K562 (cell line): ENCODE measurements at regions not wholly inside any gene's neighbourhood (a gene's known extent, or its start where the extent isn't known, plus 50 kb on each side); places are given as distances from the start of the nearest gene placed in this dataset.

Experiments
- ATAC-seq: fragments of 200-7000 bp; cut with Tn5 transposase; 3 replicates; pipeline ENCODE4 v1.9.1; 2020; ENCODE audit warnings: moderate library complexity
- BruUV-seq: library from RNA; stranded (reverse); fragments of 400-500 nt; replicated peaks from 2 replicates; lab custom pipeline; 2021; lab: Mats Ljungman, UMichigan
- CTCF ChIA-PET: fragments of 300-600 bp; formaldehyde crosslinking; extraction: SDS; loops from one replicate; lab custom pipeline; 2021; ENCODE audit warnings: low intra/inter-chr PET ratio; lab: Yijun Ruan, JAX
- POLR2A ChIA-PET: fragments of 300-600, 350-650 bp; sonication (Branson Sonifier 250); formaldehyde crosslinking; extraction: SDS; loops from one replicate; lab custom pipeline; 2021; ENCODE audit warnings: antibody characterized with exemption, inconsistent platforms; lab: Yijun Ruan, JAX
- DNase-seq, 4 experiments: peaks; one replicate each; pipeline versions ENCODE4 v3.0.0 to v3.0.0-alpha.2; 2011 to 2018; ENCODE audit warnings: low spot score in 3 of 4, mixed read lengths in 3 of 4; ENCODE audit errors: extremely low read depth in 1 of 4
- FAIRE-seq: peaks from 2 replicates; lab custom pipeline; 2011; peaks lifted over from hg19 to GRCh38; lab: Jason Lieb, UNC
- H2AFZ ChIP-seq: 2 replicates; pipeline ENCODE4 v1.6.0; 2011; ENCODE audit warnings: low read depth, low read length, control low read depth, inconsistent platforms
- H3K27ac ChIP-seq: fragments of 200-600 bp; 3 replicates; pipeline ENCODE4 v1.8.0; 2011; ENCODE audit warnings: low read depth, mild to moderate bottlenecking, control low read depth, inconsistent platforms, low read length, moderate library complexity, mixed read lengths; ENCODE audit errors: extremely low read depth
- H3K27me3 ChIP-seq, 2 experiments: fragments of 300-600 bp in 1 of 2; 2 replicates in 1 of 2; 3 replicates in 1 of 2; pipeline versions ENCODE4 v1.6.0 to v1.8.0; 2011; ENCODE audit warnings: inconsistent platforms in 2 of 2, low read length in 2 of 2, mild to moderate bottlenecking in 1 of 2, mixed read lengths in 1 of 2, moderate library complexity in 1 of 2; ENCODE audit not compliant: control insufficient read depth in 2 of 2, insufficient read depth in 2 of 2
- H3K36me3 ChIP-seq: fragments of 300-600 bp; 3 replicates; pipeline ENCODE4 v1.8.0; 2011; ENCODE audit warnings: mild to moderate bottlenecking, low read length, inconsistent platforms; ENCODE audit not compliant: control insufficient read depth, insufficient read depth
- H3K4me1 ChIP-seq, 2 experiments: fragments of 200-600 bp in 1 of 2; replicated peaks in 1 of 2; 2 replicates in 1 of 2; 3 replicates in 1 of 2; pipeline versions ENCODE4 v1.5.1 to v1.8.0; 2011; ENCODE audit warnings: inconsistent platforms in 2 of 2, low read length in 2 of 2, mild to moderate bottlenecking in 1 of 2, mixed read lengths in 1 of 2, moderate library complexity in 1 of 2; ENCODE audit not compliant: control insufficient read depth in 2 of 2, insufficient read depth in 2 of 2
- H3K4me2 ChIP-seq: 2 replicates; pipeline ENCODE4 v1.6.1; 2011; ENCODE audit warnings: low read length, control low read depth, inconsistent platforms, mixed read lengths; ENCODE audit not compliant: insufficient read depth
- H3K4me3 ChIP-seq: fragments of 200-600 bp; sonication (generic), shearing (Covaris generic); 2 replicates; pipeline ENCODE4 v1.5.1; 2016; ENCODE audit warnings: control low read depth, inconsistent platforms
- H3K79me2 ChIP-seq: fragments of 200-600 bp; 3 replicates; pipeline ENCODE4 v1.8.0; 2011; ENCODE audit warnings: low read length, inconsistent platforms; ENCODE audit not compliant: control insufficient read depth, insufficient read depth
- H3K9ac ChIP-seq, 2 experiments: 2 replicates each; pipeline versions ENCODE4 v1.6.0 to v1.6.1; 2011; ENCODE audit warnings: low read depth in 2 of 2, low read length in 2 of 2, control low read depth in 1 of 2, inconsistent platforms in 1 of 2, mild to moderate bottlenecking in 1 of 2, mixed read lengths in 1 of 2; ENCODE audit not compliant: insufficient read depth in 1 of 2
- H3K9me1 ChIP-seq: one replicate; pipeline ENCODE4 v1.6.0; 2011; ENCODE audit warnings: inconsistent platforms, mild to moderate bottlenecking, low read length, moderate library complexity; ENCODE audit not compliant: control insufficient read depth, insufficient read depth
- H3K9me3 ChIP-seq: replicated peaks from 2 replicates; pipeline ENCODE4 v1.5.1; 2011; ENCODE audit warnings: low read depth, low read length, inconsistent platforms; ENCODE audit not compliant: control insufficient read depth, insufficient read depth
- H4K20me1 ChIP-seq: replicated peaks from 2 replicates; pipeline ENCODE4 v1.6.1; 2011; ENCODE audit warnings: low read length, inconsistent platforms, mixed read lengths; ENCODE audit not compliant: control insufficient read depth, insufficient read depth
- ARID2 ChIP-seq: fragments of 450-650 bp; IDR thresholded peaks from 2 replicates; pipeline ENCODE4 v1.6.1; 2017; ENCODE audit warnings: antibody characterized with exemption, mild to moderate bottlenecking
- C11orf30 ChIP-seq: fragments of 450-650 bp; IDR thresholded peaks from 2 replicates; pipeline ENCODE4 v1.6.1; 2016; ENCODE audit warnings: low read depth, mild to moderate bottlenecking
- ESRRB ChIP-seq: fragments of 250-450 bp; sonication (Bioruptor Pico); IDR thresholded peaks from 2 replicates; pipeline ENCODE4 v1.5.0; 2020; ENCODE audit warnings: mild to moderate bottlenecking, moderate library complexity, borderline replicate concordance
- MYC ChIP-seq, 2 experiments: fragments of 250-450 bp in 1 of 2; sonication (Bioruptor Pico) in 1 of 2; IDR thresholded peaks; 2 replicates each; pipeline versions ENCODE4 v1.5.1 to v1.6.1; 2012 to 2021; ENCODE audit warnings: low read depth in 2 of 2, borderline replicate concordance in 1 of 2, improper control_type of control experiment in 1 of 2, low read length in 1 of 2, mild to moderate bottlenecking in 1 of 2, moderate library complexity in 1 of 2
- NFIC ChIP-seq: fragments of 450-650 bp; IDR thresholded peaks from 2 replicates; pipeline ENCODE4 v1.6.1; 2017; ENCODE audit warnings: mild to moderate bottlenecking, inconsistent platforms
- PTTG1 ChIP-seq: fragments of 450-650 bp; IDR thresholded peaks from 2 replicates; pipeline ENCODE4 v1.6.1; 2016; ENCODE audit warnings: low read depth, mild to moderate bottlenecking, missing genetic modification characterization, missing compliant biosample characterization
- SREBF2 ChIP-seq: sonication (generic); formaldehyde crosslinking; IDR thresholded peaks from 2 replicates; pipeline ENCODE4 v1.4.0; 2020; ENCODE audit warnings: mild to moderate bottlenecking, missing genetic modification reagents
- ZNF3 ChIP-seq: fragments of 250-450 bp; sonication (Bioruptor Pico); IDR thresholded peaks from 2 replicates; pipeline ENCODE4 v1.5.0; 2021; ENCODE audit warnings: mild to moderate bottlenecking, moderate library complexity
- WGBS: fragments of 100-300 bp; shearing (Covaris generic); methylation state at CpG from one replicate; pipeline ENCODE4 v1.1.6; 2016; ENCODE audit warnings: low coverage, mixed read lengths; ENCODE audit not compliant: insufficient coverage; ENCODE audit errors: missing lambda C conversion rate; 5-methylcytosine and 5-hydroxymethylcytosine counted together
- in situ Hi-C: fragments of 300-500 bp; cut with MboI; formaldehyde crosslinking; loops from 4 replicates; pipeline ENCODE4 v1.15.0; 2018; ENCODE audit warnings: inconsistent platforms, mixed read lengths
- intact Hi-C: fragments of 100-400 bp; cut with micrococcal nuclease; formaldehyde crosslinking; loops from 2 replicates; pipeline ENCODE4 v1.14.2; 2022
- TF ChIP-seq, protein P1 (sequence below): sonication (generic); formaldehyde crosslinking; IDR thresholded peaks from 2 replicates; pipeline ENCODE4 v1.5.0; 2020; ENCODE audit warnings: missing genetic modification reagents
- TF ChIP-seq, protein P2 (sequence below): sonication (generic); formaldehyde crosslinking; IDR thresholded peaks from 2 replicates; pipeline ENCODE4 v1.8.0; 2022; ENCODE audit warnings: mild to moderate bottlenecking, missing genetic modification reagents

- no TSS peak for BruUV-seq
- Histone ChIP-seq H3K4me3 (no peak overlapping the region), H4K20me1 (no peaks in the 10 kb centered on the region), H3K27ac (no peak overlapping the region), H3K9me3 (no peaks in the 10 kb centered on the region), H3K9ac (no peak overlapping the region), H3K4me2 (no peak overlapping the region), H3K27me3 (no peaks in the 10 kb centered on the region), H3K36me3 (no peaks in the 10 kb centered on the region), H3K9me1 (no peaks in the 10 kb centered on the region), H2AFZ (no peak overlapping the region), H3K4me1 (no peaks in the 10 kb centered on the region), H3K79me2 (no peaks in the 10 kb centered on the region)
- FAIRE-seq = no peak
- in situ Hi-C loops = no loop called here
- no peak for TF ChIP-seq NFIC
- no peak for TF ChIP-seq ARID2
- TF ChIP-seq ZNF3 (CRISPR knock-in tag) = no peak
- no peak for TF ChIP-seq SREBF2 (CRISPR knock-in tag)
- no peak for TF ChIP-seq PTTG1 (tag)
- TF ChIP-seq, protein P1, sequence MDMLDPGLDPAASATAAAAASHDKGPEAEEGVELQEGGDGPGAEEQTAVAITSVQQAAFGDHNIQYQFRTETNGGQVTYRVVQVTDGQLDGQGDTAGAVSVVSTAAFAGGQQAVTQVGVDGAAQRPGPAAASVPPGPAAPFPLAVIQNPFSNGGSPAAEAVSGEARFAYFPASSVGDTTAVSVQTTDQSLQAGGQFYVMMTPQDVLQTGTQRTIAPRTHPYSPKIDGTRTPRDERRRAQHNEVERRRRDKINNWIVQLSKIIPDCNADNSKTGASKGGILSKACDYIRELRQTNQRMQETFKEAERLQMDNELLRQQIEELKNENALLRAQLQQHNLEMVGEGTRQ (CRISPR knock-in tag) = no peak
- no peak for ATAC-seq
- POLR2A ChIA-PET = interaction anchor here (0.6 kb wide), 1 partner anchor 12 kb away, joined by 4 read pairs; no protein-coding TSS in a partner anchor
- intact Hi-C loops = no loop called here
- DNase-seq = no peak
- 0% methylated on average over 2 of the region's 2 CpGs for WGBS
- CTCF ChIA-PET = no interaction called here
Observed at GRCh38 chr3:154496540-154496939, 66.5 kb upstream of the GPR149 start.

GRCh38 chr3:154486949-154487348 lies 57.0 kb upstream of the GPR149 start:
- Histone ChIP-seq H3K9ac (no peak overlapping the region), H3K79me2 (no peaks in the 10 kb centered on the region), H3K4me2 (no peak overlapping the region), H3K4me3 (no peak overlapping the region), H3K9me3 (no peaks in the 10 kb centered on the region), H3K36me3 (no peaks in the 10 kb centered on the region), H3K9me1 (no peaks in the 10 kb centered on the region)
- BruUV-seq = no TSS peak
- DNase-seq (no peak), ATAC-seq (no peak)
- WGBS = 0% methylated on average over 7 of the region's 9 CpGs
- CTCF ChIA-PET = no interaction called here
- TF ChIP-seq, protein P2, sequence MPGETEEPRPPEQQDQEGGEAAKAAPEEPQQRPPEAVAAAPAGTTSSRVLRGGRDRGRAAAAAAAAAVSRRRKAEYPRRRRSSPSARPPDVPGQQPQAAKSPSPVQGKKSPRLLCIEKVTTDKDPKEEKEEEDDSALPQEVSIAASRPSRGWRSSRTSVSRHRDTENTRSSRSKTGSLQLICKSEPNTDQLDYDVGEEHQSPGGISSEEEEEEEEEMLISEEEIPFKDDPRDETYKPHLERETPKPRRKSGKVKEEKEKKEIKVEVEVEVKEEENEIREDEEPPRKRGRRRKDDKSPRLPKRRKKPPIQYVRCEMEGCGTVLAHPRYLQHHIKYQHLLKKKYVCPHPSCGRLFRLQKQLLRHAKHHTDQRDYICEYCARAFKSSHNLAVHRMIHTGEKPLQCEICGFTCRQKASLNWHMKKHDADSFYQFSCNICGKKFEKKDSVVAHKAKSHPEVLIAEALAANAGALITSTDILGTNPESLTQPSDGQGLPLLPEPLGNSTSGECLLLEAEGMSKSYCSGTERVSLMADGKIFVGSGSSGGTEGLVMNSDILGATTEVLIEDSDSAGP (CRISPR knock-in tag) = no peak
- TF ChIP-seq C11orf30 (no peak), ESRRB (CRISPR knock-in tag) (no peak), MYC (IDR thresholded peaks at IDR 0.05; ENCODE audit: low read depth, low read length) (no peak), MYC (CRISPR knock-in tag; IDR thresholded peaks at IDR 0.05; ENCODE audit: borderline replicate concordance, low read depth) (no peak)
- TF ChIP-seq, all 486 proteins: peak for 0
- Histone ChIP-seq H3K27ac (no peak overlapping the region), H2AFZ (no peak overlapping the region), H3K4me1 (no peaks in the 10 kb centered on the region), H4K20me1 (no peaks in the 10 kb centered on the region), H3K27me3 (no peaks in the 10 kb centered on the region; a peak in 1 of 5 replicates)
- intact Hi-C loops = no loop called here
- FAIRE-seq = no peak
- in situ Hi-C loops = no loop called here
- POLR2A ChIA-PET = no interaction called here
